ENCODE measurements at regions not wholly inside any gene's neighbourhood (a gene's known extent, or its start where the extent isn't known, plus 50 kb on each side); places are given as distances from the start of the nearest gene placed in this dataset.

- H3K36me3 Mint-ChIP-seq (ENCODE audit: low read depth) = no peaks in the 10 kb centered on the region
- ATAC-seq (no peak), DNase-seq (no peak)
- H3K4me3 Mint-ChIP-seq = no peak overlapping the region
- no peak overlapping the region for H3K27ac Mint-ChIP-seq
- no peaks in the 10 kb centered on the region for H3K4me1 Mint-ChIP-seq
- H3K9me3 Mint-ChIP-seq = no peaks in the 10 kb centered on the region
- no peaks in the 10 kb centered on the region for H3K27me3 Mint-ChIP-seq
Observed at GRCh38 chr2:215583881-215584280, 148.0 kb upstream of the FN1 start.

DNA sequence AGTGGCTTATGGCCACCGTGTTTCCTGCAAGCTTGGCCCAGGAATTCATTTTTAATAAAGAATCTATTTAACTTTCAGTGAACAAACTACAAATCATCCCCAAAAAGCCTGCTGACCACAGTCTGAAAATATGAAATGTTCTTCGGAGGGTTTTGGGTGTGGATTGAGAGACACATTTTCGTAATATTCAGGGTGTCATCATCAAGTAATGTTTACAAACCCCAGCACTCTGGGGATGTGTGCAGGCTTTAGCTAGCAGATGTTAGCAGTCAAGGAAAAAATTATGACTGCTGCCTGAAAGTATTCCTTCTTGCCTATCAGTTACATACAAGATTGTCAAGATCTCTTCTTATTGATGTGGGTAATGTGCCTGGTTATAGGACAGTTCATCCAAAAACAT, 143.9 kb upstream of the FN1 start:
- H3K27me3 Mint-ChIP-seq = peaks cover 2% of the 10 kb centered on the region
- no peak for DNase-seq
- no peak overlapping the region for H3K4me3 Mint-ChIP-seq
- no peak overlapping the region for H3K27ac Mint-ChIP-seq
- H3K9me3 Mint-ChIP-seq = no peaks in the 10 kb centered on the region
- no peak for ATAC-seq
- H3K36me3 Mint-ChIP-seq (ENCODE audit: low read depth) = no peaks in the 10 kb centered on the region
- no peaks in the 10 kb centered on the region for H3K4me1 Mint-ChIP-seq

GRCh38 chr2:215577356-215577755, 141.5 kb upstream of the FN1 start:
- no peak for ATAC-seq

GRCh38 chr2:215576572-215576971, 140.7 kb upstream of the FN1 start:
- Mint-ChIP-seq H3K4me3 (no peak overlapping the region), H3K4me1 (no peaks in the 10 kb centered on the region), H3K9me3 (no peaks in the 10 kb centered on the region), H3K36me3 (ENCODE audit: low read depth) (no peaks in the 10 kb centered on the region), H3K27ac (no peak overlapping the region), H3K27me3 (peaks cover 4% of the 10 kb centered on the region)
- DNase-seq (no peak), ATAC-seq (no peak)

More at GRCh38 chr2:215577356-215577755, 141.5 kb upstream of the FN1 start:
- no peak overlapping the region for H3K27ac Mint-ChIP-seq
- no peaks in the 10 kb centered on the region for H3K4me1 Mint-ChIP-seq
- peaks cover 3% of the 10 kb centered on the region for H3K27me3 Mint-ChIP-seq
- no peak overlapping the region for H3K4me3 Mint-ChIP-seq
- no peaks in the 10 kb centered on the region for H3K9me3 Mint-ChIP-seq
- DNase-seq = no peak
- no peaks in the 10 kb centered on the region for H3K36me3 Mint-ChIP-seq (ENCODE audit: low read depth)

GRCh38 chr2:215573496-215573895, 137.6 kb upstream of the FN1 start:
- Mint-ChIP-seq H3K4me1 (no peaks in the 10 kb centered on the region), H3K9me3 (no peaks in the 10 kb centered on the region), H3K27me3 (peaks cover 7% of the 10 kb centered on the region), H3K27ac (no peak overlapping the region), H3K4me3 (no peak overlapping the region), H3K36me3 (ENCODE audit: low read depth) (no peaks in the 10 kb centered on the region)
- no peak for ATAC-seq
- DNase-seq = no peak

DNA sequence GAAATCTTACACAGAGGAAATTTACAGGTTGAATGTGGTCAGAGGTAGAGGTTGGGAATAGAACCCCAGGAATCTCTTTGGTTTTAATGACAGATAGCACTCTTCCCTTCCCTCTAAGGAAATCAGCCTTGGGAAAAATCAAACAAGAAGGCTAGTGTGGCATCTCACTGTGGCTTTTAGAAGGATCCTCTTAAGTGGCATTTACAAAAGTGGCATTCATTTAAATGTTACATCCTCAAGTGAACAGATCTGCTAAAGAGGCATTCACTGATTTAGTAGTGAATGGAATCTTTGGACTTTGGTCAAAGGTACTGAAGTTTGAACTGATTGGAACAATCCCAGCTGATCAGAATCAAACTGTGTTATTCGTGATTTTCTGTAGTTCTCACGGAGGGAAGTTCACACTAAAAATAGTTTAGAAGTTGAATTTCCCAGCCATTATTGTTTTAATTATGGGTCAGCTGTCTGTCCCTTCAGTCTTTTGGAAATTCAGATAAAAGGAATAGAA, 136.5 kb upstream of the FN1 start:
- Mint-ChIP-seq H3K9me3 (no peaks in the 10 kb centered on the region), H3K4me1 (no peaks in the 10 kb centered on the region), H3K27me3 (peaks cover 7% of the 10 kb centered on the region), H3K36me3 (ENCODE audit: low read depth) (no peaks in the 10 kb centered on the region), H3K4me3 (no peak overlapping the region), H3K27ac (no peak overlapping the region)
- ATAC-seq = no peak
- DNase-seq = no peak

DNA sequence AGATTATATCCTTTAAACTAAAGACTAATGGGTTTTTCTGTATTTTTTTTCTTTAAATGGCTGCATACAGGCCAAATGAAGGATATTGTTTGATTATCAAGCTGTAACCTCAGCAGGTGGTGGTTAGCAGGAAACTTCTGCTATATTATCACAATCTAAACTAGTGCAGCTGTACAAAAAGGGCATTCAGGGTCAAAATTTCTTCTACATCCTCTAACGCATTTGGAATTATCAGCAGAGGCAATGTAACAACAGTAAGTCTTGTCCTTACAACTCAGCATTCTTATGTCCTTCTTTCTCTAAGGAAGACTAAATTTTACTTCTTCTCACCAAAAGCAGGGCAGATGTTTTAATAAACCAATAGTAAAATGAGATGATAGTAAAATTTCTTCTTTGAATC, 135.8 kb upstream of the FN1 start:
- DNase-seq = no peak
- ATAC-seq = no peak
- H3K4me1 Mint-ChIP-seq = no peaks in the 10 kb centered on the region
- H3K36me3 Mint-ChIP-seq (ENCODE audit: low read depth) = no peaks in the 10 kb centered on the region
- H3K27ac Mint-ChIP-seq = no peak overlapping the region
- H3K27me3 Mint-ChIP-seq = peaks cover 6% of the 10 kb centered on the region
- H3K4me3 Mint-ChIP-seq = no peak overlapping the region
- H3K9me3 Mint-ChIP-seq = no peaks in the 10 kb centered on the region

- H3K36me3 Mint-ChIP-seq (ENCODE audit: low read depth) = no peaks in the 10 kb centered on the region
- no peaks in the 10 kb centered on the region for H3K4me1 Mint-ChIP-seq
- DNase-seq = no peak
- ATAC-seq = no peak
- no peak overlapping the region for H3K4me3 Mint-ChIP-seq
- H3K27me3 Mint-ChIP-seq = peaks cover 7% of the 10 kb centered on the region
- H3K27ac Mint-ChIP-seq = no peak overlapping the region
- no peaks in the 10 kb centered on the region for H3K9me3 Mint-ChIP-seq
Observed at GRCh38 chr2:215567504-215567903, 131.6 kb upstream of the FN1 start.

DNA sequence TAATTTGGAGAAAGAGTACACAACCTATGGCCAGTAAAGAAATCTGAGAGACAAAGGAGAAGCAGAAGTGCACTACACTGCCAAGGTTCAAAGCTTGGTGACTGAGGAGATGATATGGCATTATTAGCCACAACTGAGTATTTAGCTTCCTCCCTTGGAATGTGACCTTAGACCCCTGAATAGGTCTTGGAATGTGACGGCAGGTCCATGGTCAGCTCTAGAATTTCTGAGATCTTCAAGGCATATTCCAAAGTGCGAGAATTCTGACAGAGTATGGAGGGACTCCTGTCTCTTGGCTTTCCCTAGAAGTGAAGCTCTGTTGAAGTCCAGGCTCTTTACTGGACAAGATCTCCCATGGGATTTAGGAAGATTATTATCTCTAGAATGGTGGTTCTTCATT, 130.0 kb upstream of the FN1 start:
- H3K4me3 Mint-ChIP-seq = no peak overlapping the region
- DNase-seq = no peak
- H3K27me3 Mint-ChIP-seq = peaks cover 5% of the 10 kb centered on the region
- no peaks in the 10 kb centered on the region for H3K36me3 Mint-ChIP-seq (ENCODE audit: low read depth)
- no peaks in the 10 kb centered on the region for H3K4me1 Mint-ChIP-seq
- peaks cover 6% of the 10 kb centered on the region for H3K9me3 Mint-ChIP-seq
- H3K27ac Mint-ChIP-seq = no peak overlapping the region
- no peak for ATAC-seq

DNA sequence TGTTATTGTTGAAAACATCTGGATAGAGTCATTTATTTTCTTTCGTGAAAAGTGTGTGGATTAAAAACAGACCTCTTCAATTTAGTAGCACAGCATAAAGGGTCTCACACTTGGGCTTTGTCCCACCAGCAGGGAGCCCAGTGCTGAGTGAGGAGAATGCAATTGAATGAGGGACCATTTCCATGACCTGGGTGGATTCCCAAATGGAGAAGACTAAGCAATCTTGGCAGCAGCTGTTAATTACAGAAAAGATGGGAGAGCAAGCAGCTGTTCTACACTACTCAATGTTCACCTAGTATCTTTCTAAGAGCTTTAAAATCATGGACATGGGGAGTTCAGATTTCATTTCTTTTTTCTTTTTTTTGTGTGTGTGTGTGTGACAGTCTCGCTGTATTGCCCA, 121.8 kb upstream of the FN1 start:
- Mint-ChIP-seq H3K9me3 (peaks cover 6% of the 10 kb centered on the region), H3K4me1 (no peaks in the 10 kb centered on the region), H3K27me3 (no peaks in the 10 kb centered on the region), H3K4me3 (no peak overlapping the region), H3K36me3 (ENCODE audit: low read depth) (no peaks in the 10 kb centered on the region), H3K27ac (no peak overlapping the region)
- no peak for ATAC-seq
- no peak for DNase-seq

DNA sequence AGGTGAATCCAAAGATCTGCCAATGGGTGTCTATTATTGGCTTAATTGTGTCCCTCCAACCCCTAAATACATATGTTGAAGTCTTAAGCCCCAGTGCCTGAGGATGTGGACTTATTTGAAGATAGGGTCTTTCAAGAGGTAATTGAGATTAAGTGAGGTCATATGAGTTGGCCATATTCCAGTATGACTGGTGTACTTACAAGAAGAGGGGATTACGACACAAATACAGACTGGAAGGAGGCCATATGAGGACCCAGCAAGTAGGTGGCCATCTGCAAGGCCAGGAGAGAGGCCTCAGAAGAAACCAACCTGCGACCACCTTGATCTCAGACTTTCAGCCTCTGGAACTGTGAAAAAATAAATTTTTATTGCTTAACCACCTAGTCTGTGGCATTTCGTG, 121.1 kb upstream of the FN1 start:
- peaks cover 6% of the 10 kb centered on the region for H3K9me3 Mint-ChIP-seq
- H3K27me3 Mint-ChIP-seq = no peaks in the 10 kb centered on the region
- no peak for ATAC-seq
- no peak overlapping the region for H3K4me3 Mint-ChIP-seq
- no peaks in the 10 kb centered on the region for H3K4me1 Mint-ChIP-seq
- no peaks in the 10 kb centered on the region for H3K36me3 Mint-ChIP-seq (ENCODE audit: low read depth)
- H3K27ac Mint-ChIP-seq = no peak overlapping the region
- DNase-seq = no peak

GRCh38 chr2:215554689-215555498, 119.0 kb upstream of the FN1 start:
- Mint-ChIP-seq H3K4me3 (no peak overlapping the region), H3K36me3 (ENCODE audit: low read depth) (no peaks in the 10 kb centered on the region), H3K4me1 (no peaks in the 10 kb centered on the region), H3K27me3 (no peaks in the 10 kb centered on the region), H3K9me3 (no peaks in the 10 kb centered on the region), H3K27ac (no peak overlapping the region)
- DNase-seq (no peak), ATAC-seq (no peak)

DNA sequence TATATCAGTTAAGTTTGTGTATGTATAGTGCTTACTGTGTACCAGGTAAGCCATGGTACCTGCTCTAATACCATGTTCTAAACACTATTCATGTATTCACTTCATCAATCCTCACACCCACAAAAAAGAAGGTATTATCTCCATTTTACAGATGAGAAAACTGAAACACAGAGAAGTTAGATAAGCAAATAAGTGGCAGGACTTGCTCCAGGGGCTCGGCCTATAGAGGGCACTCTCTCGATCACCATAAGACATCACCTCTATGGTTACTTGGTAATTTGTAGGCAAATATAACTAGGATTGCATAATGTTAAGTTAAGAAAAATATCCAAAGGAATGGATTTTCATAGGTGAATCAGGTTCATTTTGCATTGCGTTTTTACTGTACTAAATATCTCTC, 118.1 kb upstream of the FN1 start:
- Mint-ChIP-seq H3K4me1 (no peaks in the 10 kb centered on the region), H3K9me3 (no peaks in the 10 kb centered on the region), H3K4me3 (no peak overlapping the region), H3K27ac (no peak overlapping the region), H3K36me3 (ENCODE audit: low read depth) (no peaks in the 10 kb centered on the region), H3K27me3 (no peaks in the 10 kb centered on the region)
- ATAC-seq = no peak
- DNase-seq = no peak

DNA sequence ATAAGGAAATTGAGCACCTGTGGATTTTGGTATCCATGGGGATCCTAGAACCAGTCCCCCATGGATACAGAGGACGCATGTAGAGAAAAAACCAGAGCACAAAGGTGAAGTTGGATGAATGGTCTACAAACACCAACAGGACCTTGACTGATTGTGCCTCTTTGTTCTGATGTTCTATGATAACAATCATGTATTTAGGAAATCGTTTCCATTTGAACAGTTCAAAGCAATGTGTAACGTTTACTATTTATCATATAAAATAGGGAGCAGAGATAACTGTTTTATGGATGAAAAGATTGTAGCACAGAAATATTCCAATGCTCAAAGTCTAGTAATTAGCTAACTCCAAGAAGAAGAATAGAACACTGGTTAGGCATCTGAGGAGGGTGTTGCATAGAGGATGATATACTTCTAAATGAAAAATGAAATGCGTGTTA, 116.3 kb upstream of the FN1 start:
- Mint-ChIP-seq H3K4me3 (no peak overlapping the region), H3K27me3 (no peaks in the 10 kb centered on the region), H3K36me3 (ENCODE audit: low read depth) (no peaks in the 10 kb centered on the region), H3K9me3 (no peaks in the 10 kb centered on the region), H3K27ac (no peak overlapping the region), H3K4me1 (no peaks in the 10 kb centered on the region)
- ATAC-seq = no peak
- DNase-seq = no peak

DNA sequence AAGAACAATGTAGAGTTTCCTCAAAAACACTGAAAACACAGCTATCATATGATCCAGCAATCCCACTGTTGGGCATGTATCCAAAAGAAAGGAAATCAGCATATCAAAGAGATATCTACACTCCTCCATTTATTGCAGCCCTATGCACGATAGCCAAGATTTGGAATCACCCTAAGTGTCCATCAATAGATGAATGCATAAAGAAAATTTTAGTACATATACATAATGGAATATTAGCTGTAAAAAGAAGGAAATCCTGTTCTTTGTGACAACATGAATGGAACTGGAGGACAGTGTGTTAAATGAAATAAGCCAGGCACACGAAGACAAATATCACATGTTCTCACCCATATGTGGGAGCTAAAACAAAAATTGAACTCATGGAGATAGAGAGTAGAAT, 114.5 kb upstream of the FN1 start:
- ATAC-seq = no peak
- Mint-ChIP-seq H3K9me3 (no peaks in the 10 kb centered on the region), H3K4me3 (no peak overlapping the region), H3K36me3 (ENCODE audit: low read depth) (no peaks in the 10 kb centered on the region), H3K4me1 (no peaks in the 10 kb centered on the region), H3K27me3 (no peaks in the 10 kb centered on the region), H3K27ac (no peak overlapping the region)
- DNase-seq = no peak

GRCh38 chr2:215548714-215549113, 112.8 kb upstream of the FN1 start:
- DNase-seq (no peak), ATAC-seq (no peak)
- no peaks in the 10 kb centered on the region for H3K9me3 Mint-ChIP-seq
- H3K36me3 Mint-ChIP-seq (ENCODE audit: low read depth) = no peaks in the 10 kb centered on the region
- H3K4me1 Mint-ChIP-seq = no peaks in the 10 kb centered on the region
- H3K27me3 Mint-ChIP-seq = no peaks in the 10 kb centered on the region
- H3K4me3 Mint-ChIP-seq = no peak overlapping the region
- H3K27ac Mint-ChIP-seq = no peak overlapping the region
